Bronchial epithelial cell (primary cell): ENCODE measurements at regions not wholly inside any gene's neighbourhood (a gene's known extent, or its start where the extent isn't known, plus 50 kb on each side); places are given as distances from the start of the nearest gene placed in this dataset.
"Not testable (repeated sequence)": the region's sequence is repeated elsewhere in the genome, so short reads cannot be mapped to it uniquely, and the experiment has no call there.

Source experiments
- DNase-seq: peaks from one replicate; pipeline ENCODE4 v3.0.0-alpha.2; 2010; ENCODE audit warnings: low read depth
- FAIRE-seq: peaks from 2 replicates; lab custom pipeline; 2011; peaks lifted over from hg19 to GRCh38; lab: Jason Lieb, UNC
- H3K27me3 ChIP-seq: 2 replicates; pipeline ENCODE4 v1.5.1; 2011; ENCODE audit warnings: low read length; ENCODE audit not compliant: control insufficient read depth, insufficient read depth
- H3K36me3 ChIP-seq: 2 replicates; pipeline ENCODE4 v1.5.1; 2011; ENCODE audit warnings: low read length; ENCODE audit not compliant: control insufficient read depth, insufficient read depth
- H3K4me3 ChIP-seq: 2 replicates; pipeline ENCODE4 v1.5.1; 2011; ENCODE audit warnings: mild to moderate bottlenecking, low read depth, low read length, control low read depth
- TF ChIP-seq, protein P1 (sequence below): IDR thresholded peaks from 2 replicates; pipeline ENCODE4 v1.5.1; 2011; ENCODE audit warnings: mild to moderate bottlenecking, moderate library complexity, low read length, control low read depth, inconsistent platforms; ENCODE audit not compliant: insufficient read depth, severe bottlenecking

DNA sequence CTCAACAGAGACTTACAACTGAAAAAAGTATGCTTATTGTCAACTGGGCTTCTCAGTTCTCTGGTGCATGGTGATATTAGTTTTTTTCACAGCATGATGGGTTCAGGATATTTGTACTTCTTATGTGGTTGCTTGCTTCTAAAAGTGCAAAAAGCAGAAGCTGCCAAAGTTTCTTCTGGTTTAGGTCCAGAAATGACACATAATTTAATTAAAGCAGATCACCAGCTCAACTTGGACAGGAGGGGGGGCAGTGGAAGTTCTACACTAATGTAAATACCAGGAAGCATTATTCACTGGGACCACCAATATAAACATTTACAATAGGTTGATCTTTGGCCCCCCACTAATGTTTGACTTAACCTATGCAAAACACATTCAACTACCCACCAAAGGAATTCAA is 354.8 kb upstream of the BRINP3 start:
- Histone ChIP-seq H3K36me3 (no peaks in the 10 kb centered on the region), H3K27me3 (no peaks in the 10 kb centered on the region), H3K4me3 (no peak overlapping the region)
- no peak for FAIRE-seq
- no peak for DNase-seq
- TF ChIP-seq, protein P1, sequence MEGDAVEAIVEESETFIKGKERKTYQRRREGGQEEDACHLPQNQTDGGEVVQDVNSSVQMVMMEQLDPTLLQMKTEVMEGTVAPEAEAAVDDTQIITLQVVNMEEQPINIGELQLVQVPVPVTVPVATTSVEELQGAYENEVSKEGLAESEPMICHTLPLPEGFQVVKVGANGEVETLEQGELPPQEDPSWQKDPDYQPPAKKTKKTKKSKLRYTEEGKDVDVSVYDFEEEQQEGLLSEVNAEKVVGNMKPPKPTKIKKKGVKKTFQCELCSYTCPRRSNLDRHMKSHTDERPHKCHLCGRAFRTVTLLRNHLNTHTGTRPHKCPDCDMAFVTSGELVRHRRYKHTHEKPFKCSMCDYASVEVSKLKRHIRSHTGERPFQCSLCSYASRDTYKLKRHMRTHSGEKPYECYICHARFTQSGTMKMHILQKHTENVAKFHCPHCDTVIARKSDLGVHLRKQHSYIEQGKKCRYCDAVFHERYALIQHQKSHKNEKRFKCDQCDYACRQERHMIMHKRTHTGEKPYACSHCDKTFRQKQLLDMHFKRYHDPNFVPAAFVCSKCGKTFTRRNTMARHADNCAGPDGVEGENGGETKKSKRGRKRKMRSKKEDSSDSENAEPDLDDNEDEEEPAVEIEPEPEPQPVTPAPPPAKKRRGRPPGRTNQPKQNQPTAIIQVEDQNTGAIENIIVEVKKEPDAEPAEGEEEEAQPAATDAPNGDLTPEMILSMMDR: no peak

DNA sequence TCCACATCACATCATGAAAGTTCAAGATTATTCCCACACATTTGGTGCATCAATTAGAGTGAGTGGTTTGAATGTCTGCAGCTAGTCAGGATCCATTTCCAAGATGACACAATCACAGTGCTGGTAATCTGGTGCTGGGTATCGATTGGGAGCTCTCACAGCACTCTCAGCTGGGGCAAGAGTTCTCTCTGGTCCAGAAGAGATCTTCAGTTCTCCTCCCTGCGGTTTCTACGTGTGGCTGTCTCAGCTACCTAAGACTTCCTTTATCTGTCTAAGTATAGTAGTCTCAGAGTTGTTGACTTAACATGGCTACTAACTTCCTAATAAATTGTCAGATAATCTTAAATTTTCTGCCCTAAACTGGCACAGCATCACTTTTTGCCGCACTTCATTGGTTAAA is 358.0 kb upstream of the BRINP3 start:
- H3K27me3 ChIP-seq: no peaks in the 10 kb centered on the region
- H3K4me3 ChIP-seq: no peak overlapping the region
- TF ChIP-seq, protein P1: no peak
- no peaks in the 10 kb centered on the region for H3K36me3 ChIP-seq
- DNase-seq (no peak), FAIRE-seq (no peak)

DNA sequence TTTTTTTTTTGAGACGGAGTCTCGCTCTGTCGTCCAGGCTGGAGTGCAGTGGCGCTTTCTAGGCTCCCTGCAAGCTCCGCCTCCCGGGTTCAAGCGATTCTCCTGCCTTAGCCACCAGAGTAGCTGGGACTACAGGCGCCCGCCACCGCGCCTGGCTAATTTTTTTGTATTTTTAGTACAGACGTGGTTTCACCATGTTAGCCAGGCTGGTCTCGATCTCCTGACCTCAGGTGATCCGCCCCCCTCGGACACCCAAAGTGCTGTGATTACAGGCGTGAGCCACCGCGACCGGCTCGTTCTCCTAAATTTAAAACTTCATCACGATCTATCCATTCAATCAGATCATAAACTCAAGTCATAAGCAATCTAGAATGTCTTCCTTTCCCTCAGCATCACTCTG is 359.5 kb upstream of the BRINP3 start:
- not testable (repeated sequence) for H3K4me3 ChIP-seq, DNase-seq, H3K36me3 ChIP-seq, FAIRE-seq, H3K27me3 ChIP-seq

DNA sequence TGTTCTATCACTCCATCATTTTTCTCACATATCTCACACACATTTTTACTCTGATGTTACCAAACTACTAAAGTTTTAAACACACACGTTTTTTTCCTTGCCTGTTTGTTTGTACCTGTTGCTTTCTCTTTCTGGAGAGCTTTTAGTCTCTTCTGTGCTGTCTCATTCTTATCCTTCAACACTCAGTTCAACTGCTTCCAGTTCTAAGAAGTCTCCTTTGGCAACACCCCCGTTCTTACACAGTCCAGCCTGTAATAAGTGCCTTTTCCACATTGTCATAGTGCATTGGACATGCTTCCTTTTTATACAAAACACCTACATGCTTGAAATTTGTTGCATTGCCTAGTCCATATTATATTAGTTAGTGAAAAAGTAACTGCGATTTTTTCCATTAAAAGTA is 360.2 kb upstream of the BRINP3 start:
- no peak overlapping the region for H3K4me3 ChIP-seq
- FAIRE-seq: no peak
- no peaks in the 10 kb centered on the region for H3K36me3 ChIP-seq
- TF ChIP-seq, protein P1: no peak
- no peak for DNase-seq
- H3K27me3 ChIP-seq: no peaks in the 10 kb centered on the region

DNA sequence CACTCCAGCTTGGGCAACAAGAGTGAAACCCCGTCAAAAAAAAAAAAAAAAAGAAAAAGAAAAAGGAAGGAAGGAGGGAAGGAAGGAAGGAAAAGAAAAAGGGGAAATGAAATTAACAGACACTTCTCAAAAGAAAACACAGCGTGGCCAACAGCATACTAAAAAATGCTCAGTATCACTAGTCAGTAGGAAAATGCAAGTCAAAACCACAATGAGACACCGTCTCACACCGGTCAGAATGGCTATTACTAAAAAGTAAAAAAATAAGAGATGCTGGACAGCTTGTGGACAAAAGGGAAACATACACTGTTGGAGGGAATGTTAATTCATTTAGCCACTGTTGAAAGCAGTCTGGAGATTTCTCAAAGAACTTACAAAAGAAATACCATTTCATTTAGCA is 369.5 kb upstream of the BRINP3 start:
- no peaks in the 10 kb centered on the region for H3K27me3 ChIP-seq
- no peak for DNase-seq
- TF ChIP-seq, protein P1: no peak
- no peak for FAIRE-seq
- H3K36me3 ChIP-seq: no peaks in the 10 kb centered on the region
- no peak overlapping the region for H3K4me3 ChIP-seq

DNA sequence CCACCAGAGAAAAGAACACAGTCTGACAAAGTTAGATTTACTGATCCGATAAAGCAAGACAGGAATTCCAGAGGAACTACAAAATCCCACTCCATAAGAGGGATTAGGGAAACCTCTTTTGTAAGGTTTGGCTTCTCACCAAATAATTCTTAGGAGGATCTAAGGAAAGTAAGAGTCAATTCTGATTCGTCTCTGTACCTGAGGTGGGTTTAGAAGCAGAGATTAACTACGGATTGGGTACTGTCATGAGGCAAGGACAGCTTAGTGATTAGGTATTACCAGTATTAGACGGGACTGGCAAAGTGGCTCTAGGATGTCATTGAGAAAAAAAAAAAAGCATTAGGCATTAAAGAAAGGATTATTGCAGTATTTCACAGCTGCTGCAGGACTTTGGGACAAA is 371.7 kb upstream of the BRINP3 start:
- DNase-seq (no peak), FAIRE-seq (no peak)
- Histone ChIP-seq H3K27me3 (no peaks in the 10 kb centered on the region), H3K36me3 (no peaks in the 10 kb centered on the region), H3K4me3 (no peak overlapping the region)
- TF ChIP-seq, protein P1: no peak
